NCI-H1694 (cell line): ENCODE measurements at regions not wholly inside any gene's neighbourhood (a gene's known extent, or its start where the extent isn't known, plus 50 kb on each side); places are given as distances from the start of the nearest gene placed in this dataset.

Source experiments
- DNase-seq: peaks from one replicate; lab custom pipeline; 2025; lab: John Stamatoyannopoulos, UW

GRCh38 chrX:109928596-109929335 lies 74.1 kb upstream of the TMEM164 start:
- DNase-seq, result no peak

DNA sequence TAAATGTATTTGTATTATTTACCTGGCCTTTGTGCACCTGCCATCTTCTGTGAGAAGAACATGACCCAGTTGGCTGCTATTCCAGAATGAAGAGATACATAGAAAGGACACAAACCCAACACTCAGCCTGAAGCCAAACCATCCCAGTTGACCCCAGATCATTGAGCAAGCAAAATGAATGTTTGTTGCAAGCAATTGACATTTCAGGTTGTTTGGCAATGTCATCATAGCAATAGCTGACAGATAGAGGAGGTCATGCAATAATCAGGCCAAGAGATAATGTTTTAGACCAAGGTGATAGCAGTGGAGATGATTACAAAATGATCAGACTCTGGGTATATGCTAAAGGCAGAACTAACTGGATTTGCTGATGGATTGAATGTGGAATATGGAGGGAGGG lies 71.2 kb upstream of the TMEM164 start:
- DNase-seq, result no peak

- DNase-seq, result no peak
Observed at GRCh38 chrX:109934434-109934833, 68.5 kb upstream of the TMEM164 start.

DNA sequence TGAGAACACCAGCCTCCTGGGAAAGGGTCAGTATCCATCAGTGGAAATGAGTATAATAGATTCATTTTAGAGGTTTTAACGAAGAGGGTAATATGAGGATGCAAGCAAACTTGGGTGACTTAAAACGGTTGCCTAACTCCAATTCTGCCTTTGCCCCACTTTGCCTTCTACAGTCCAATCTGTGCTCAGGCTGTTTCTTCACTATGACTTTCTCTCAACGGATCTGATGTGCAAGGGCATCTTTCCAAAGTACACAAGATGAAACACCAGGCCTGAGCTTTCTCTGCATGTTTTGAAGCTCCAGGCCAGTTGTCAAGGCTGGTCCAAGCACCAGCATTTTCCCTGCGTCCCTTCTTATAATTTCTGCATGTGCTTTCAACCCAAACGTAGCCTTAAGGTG lies 68.0 kb upstream of the TMEM164 start:
- no peak for DNase-seq

- DNase-seq, result no peak
Observed at GRCh38 chrX:109936114-109936513, 66.8 kb upstream of the TMEM164 start.

- no peak for DNase-seq
Observed at GRCh38 chrX:109936598-109936997, 66.3 kb upstream of the TMEM164 start.

DNA sequence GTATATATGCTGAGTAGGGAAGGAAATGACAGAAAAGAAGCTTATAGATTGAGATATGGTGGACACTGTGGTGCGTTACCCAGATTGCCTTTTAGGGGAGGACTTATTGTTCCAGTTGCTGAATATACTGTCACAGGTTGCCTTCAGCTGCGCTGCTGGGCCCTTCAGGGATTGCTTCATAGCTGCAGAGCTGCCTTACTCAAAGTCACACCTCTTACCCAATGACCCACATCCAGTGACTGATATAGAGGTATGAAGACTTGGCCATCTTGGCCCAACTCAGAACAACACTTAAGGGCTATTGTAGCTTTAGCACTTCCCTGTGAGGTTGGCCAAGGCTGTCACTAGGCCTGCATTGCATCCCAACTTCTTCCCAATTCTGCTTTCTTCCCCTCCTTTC lies 63.4 kb upstream of the TMEM164 start:
- no peak for DNase-seq

DNA sequence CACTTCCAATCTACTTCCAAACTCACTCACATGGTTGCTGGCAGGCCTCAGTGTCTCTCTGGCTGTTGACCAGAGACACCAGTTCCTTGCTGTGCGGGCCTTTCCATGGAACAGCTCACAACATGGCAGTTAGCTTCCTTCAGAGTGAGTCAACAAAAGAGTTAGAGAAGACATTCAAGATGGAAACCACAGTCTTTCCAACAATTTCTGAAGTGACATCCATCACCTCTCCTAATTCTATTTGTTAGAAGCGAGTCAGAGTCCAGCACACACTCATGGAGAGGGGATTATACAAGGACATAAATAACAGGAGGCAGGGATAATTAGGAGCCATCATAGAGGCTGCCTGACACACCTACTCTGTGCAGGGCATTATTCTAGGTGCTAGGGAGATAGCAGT lies 62.5 kb upstream of the TMEM164 start:
- no peak for DNase-seq

DNA sequence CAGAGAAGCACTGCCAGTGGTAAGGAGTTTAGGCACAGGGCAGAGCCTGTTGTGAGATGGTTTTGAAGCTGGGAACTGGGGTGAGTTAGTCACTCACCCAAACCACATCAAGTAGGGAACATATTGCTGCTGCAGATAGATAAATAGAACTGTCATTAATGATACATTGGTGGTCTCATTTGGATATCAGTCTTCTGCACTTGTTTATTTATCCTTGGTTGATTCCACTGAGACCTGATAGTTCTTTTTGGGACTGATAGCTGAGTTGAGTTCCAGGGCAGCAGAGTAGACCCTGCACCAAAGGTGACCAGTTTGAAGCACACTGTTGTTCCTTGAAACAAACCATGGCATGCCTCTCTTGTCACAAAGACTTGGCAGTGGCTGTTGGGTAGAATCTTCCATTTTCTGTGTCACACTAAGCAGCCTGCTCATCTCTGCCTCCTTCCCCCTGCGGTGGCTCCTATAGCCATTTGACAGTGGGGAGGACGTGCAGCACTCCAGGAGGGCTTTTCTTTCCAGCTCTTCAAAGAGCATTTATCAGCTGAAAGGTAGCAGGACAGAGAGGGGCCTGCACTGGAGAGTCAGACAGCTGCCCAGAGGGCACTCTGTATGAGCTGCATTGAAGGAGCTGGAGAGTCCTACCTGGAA lies 59.7 kb upstream of the TMEM164 start:
- DNase-seq, result no peak

DNA sequence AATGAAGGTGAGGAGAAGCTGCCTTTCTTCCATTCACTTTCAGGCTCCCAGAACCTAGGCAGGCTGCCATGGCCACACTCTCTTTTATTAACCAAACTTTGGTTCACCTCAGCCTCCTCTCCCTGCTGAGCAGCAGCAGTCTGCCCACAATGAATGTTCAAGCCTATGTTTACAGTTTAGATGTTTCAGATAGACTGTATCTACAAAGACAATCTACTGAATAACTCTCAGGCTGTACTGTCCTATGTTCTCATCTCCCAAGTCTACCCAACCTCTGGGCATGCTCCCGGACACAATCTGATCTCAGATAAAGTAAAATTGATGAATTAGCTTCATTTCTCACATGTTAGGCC lies 59.2 kb upstream of the TMEM164 start:
- no peak for DNase-seq

- no peak for DNase-seq
Observed at GRCh38 chrX:109952050-109952449, 50.9 kb upstream of the TMEM164 start.

- no peak for DNase-seq
Observed at GRCh38 chrX:109952985-109953905, 49.7 kb upstream of the TMEM164 start.
